SK-N-MC (cell line): ENCODE measurements at regions not wholly inside any gene's neighbourhood (a gene's known extent, or its start where the extent isn't known, plus 50 kb on each side); places are given as distances from the start of the nearest gene placed in this dataset.

Experiments used
- DNase-seq: peaks from one replicate; pipeline ENCODE4 v3.0.0-alpha.2; 2011; ENCODE audit warnings: low read depth, low spot score
- H3K27ac ChIP-seq: fragments of 200-600 bp; sonication (generic); 2 replicates; pipeline ENCODE4 v1.5.1; 2016; ENCODE audit warnings: mixed run types
- H3K36me3 ChIP-seq: fragments of 200-600 bp; sonication (generic); 2 replicates; pipeline ENCODE4 v1.6.1; 2017; ENCODE audit warnings: antibody characterized with exemption, low read length, mixed read lengths; ENCODE audit not compliant: insufficient read depth
- H3K4me3 ChIP-seq: fragments of 200-600 bp; sonication (generic); 2 replicates; pipeline ENCODE4 v1.5.1; 2016
- H3K9ac ChIP-seq: fragments of 200-600 bp; sonication (generic); 2 replicates; pipeline ENCODE4 v1.8.0; 2017; ENCODE audit warnings: mixed run types, mixed read lengths; ENCODE audit not compliant: insufficient read length
- H3K9me3 ChIP-seq: fragments of 200-600 bp; sonication (generic); 2 replicates; pipeline ENCODE4 v1.6.1; 2017; ENCODE audit warnings: low read depth, mild to moderate bottlenecking, antibody characterized with exemption, low read length, moderate library complexity, mixed read lengths
- EZH2 ChIP-seq: fragments of 200-600 bp; sonication (generic); IDR thresholded peaks from one replicate; pipeline ENCODE4 v1.6.1; 2017; ENCODE audit warnings: antibody characterized with exemption
- FOXP2 ChIP-seq: optimal IDR thresholded peaks from 2 replicates; pipeline ENCODE3; 2011; ENCODE audit warnings: mild to moderate bottlenecking, moderate library complexity; ENCODE audit not compliant: insufficient read depth; ENCODE audit errors: extremely low read length, control extremely low read depth
- POLR2AphosphoS5 ChIP-seq: IDR thresholded peaks from 2 replicates; pipeline ENCODE4 v1.6.1; 2012; ENCODE audit warnings: mild to moderate bottlenecking, low read depth, low read length, borderline replicate concordance

- Histone ChIP-seq H3K27ac (no peak overlapping the region), H3K9me3 (no peaks in the 10 kb centered on the region), H3K36me3 (no peaks in the 10 kb centered on the region), H3K9ac (no peak overlapping the region), H3K4me3 (no peak overlapping the region)
- DNase-seq: no peak
- TF ChIP-seq POLR2AphosphoS5 (no peak), FOXP2 (no peak), EZH2 (no peak)
These were observed 235.9 kb upstream of the FMR1 start for GRCh38 chrX:147675819-147676218.

- Histone ChIP-seq H3K36me3 (no peaks in the 10 kb centered on the region), H3K9ac (no peak overlapping the region), H3K4me3 (no peak overlapping the region), H3K27ac (no peak overlapping the region), H3K9me3 (no peaks in the 10 kb centered on the region)
- no peak for TF ChIP-seq POLR2AphosphoS5
- no peak for DNase-seq
These were observed 232.2 kb upstream of the FMR1 start for GRCh38 chrX:147679356-147680005.

- Histone ChIP-seq H3K4me3 (no peak overlapping the region), H3K36me3 (no peaks in the 10 kb centered on the region), H3K9me3 (no peaks in the 10 kb centered on the region), H3K27ac (no peak overlapping the region), H3K9ac (no peak overlapping the region)
- TF ChIP-seq EZH2 (no peak), POLR2AphosphoS5 (no peak), FOXP2 (no peak)
- no peak for DNase-seq
These were observed 231.5 kb upstream of the FMR1 start for GRCh38 chrX:147680251-147680650.

GRCh38 chrX:147693511-147693910, 218.2 kb upstream of the FMR1 start:
- no peak for TF ChIP-seq POLR2AphosphoS5
- DNase-seq: no peak
- Histone ChIP-seq H3K4me3 (no peak overlapping the region), H3K36me3 (no peaks in the 10 kb centered on the region), H3K9ac (no peak overlapping the region), H3K27ac (no peak overlapping the region), H3K9me3 (no peaks in the 10 kb centered on the region)

- DNase-seq: no peak
- H3K9me3 ChIP-seq: no peaks in the 10 kb centered on the region
- TF ChIP-seq POLR2AphosphoS5 (no peak), FOXP2 (no peak), EZH2 (no peak)
- no peak overlapping the region for H3K4me3 ChIP-seq
- no peak overlapping the region for H3K9ac ChIP-seq
- H3K27ac ChIP-seq: no peak overlapping the region
- no peaks in the 10 kb centered on the region for H3K36me3 ChIP-seq
These were observed 212.7 kb upstream of the FMR1 start for GRCh38 chrX:147699061-147699460.

GRCh38 chrX:147710301-147710700, 201.4 kb upstream of the FMR1 start:
- DNase-seq: no peak
- Histone ChIP-seq H3K9me3 (no peaks in the 10 kb centered on the region), H3K36me3 (no peaks in the 10 kb centered on the region), H3K27ac (no peak overlapping the region), H3K9ac (no peak overlapping the region), H3K4me3 (no peak overlapping the region)
- no peak for TF ChIP-seq FOXP2
- TF ChIP-seq EZH2: no peak
- TF ChIP-seq POLR2AphosphoS5: no peak

- no peak overlapping the region for H3K9ac ChIP-seq
- no peak for DNase-seq
- TF ChIP-seq POLR2AphosphoS5 (no peak), FOXP2 (no peak), EZH2 (no peak)
These were observed 178.3 kb upstream of the FMR1 start for GRCh38 chrX:147733369-147733768.

GRCh38 chrX:147735364-147735763, 176.4 kb upstream of the FMR1 start:
- Histone ChIP-seq H3K4me3 (no peak overlapping the region), H3K9me3 (no peaks in the 10 kb centered on the region), H3K36me3 (no peaks in the 10 kb centered on the region), H3K27ac (no peak overlapping the region), H3K9ac (no peak overlapping the region)
- TF ChIP-seq EZH2: no peak
- TF ChIP-seq POLR2AphosphoS5: no peak
- no peak for TF ChIP-seq FOXP2
- DNase-seq: no peak

More at GRCh38 chrX:147733369-147733768, 178.3 kb upstream of the FMR1 start:
- Histone ChIP-seq H3K4me3 (no peak overlapping the region), H3K27ac (no peak overlapping the region), H3K36me3 (no peaks in the 10 kb centered on the region), H3K9me3 (no peaks in the 10 kb centered on the region)

- Histone ChIP-seq H3K27ac (no peak overlapping the region), H3K4me3 (no peak overlapping the region)
- TF ChIP-seq POLR2AphosphoS5: no peak
- TF ChIP-seq EZH2: no peak
- no peak for TF ChIP-seq FOXP2
These were observed 175.7 kb upstream of the FMR1 start for GRCh38 chrX:147736045-147736444.

More at GRCh38 chrX:147736045-147736444, 175.7 kb upstream of the FMR1 start:
- no peaks in the 10 kb centered on the region for H3K36me3 ChIP-seq
- no peak overlapping the region for H3K9ac ChIP-seq
- no peak for DNase-seq
- no peaks in the 10 kb centered on the region for H3K9me3 ChIP-seq
